CD4-positive, alpha-beta T cell treated with Interleukin-17A for 4 hours (primary cell): ENCODE measurements at regions not wholly inside any gene's neighbourhood (a gene's known extent, or its start where the extent isn't known, plus 50 kb on each side); places are given as distances from the start of the nearest gene placed in this dataset.

Experiments used
- DNase-seq: peaks from one replicate; pipeline ENCODE4 v3.0.0-alpha.2; 2020; ENCODE audit warnings: mixed read lengths

DNA sequence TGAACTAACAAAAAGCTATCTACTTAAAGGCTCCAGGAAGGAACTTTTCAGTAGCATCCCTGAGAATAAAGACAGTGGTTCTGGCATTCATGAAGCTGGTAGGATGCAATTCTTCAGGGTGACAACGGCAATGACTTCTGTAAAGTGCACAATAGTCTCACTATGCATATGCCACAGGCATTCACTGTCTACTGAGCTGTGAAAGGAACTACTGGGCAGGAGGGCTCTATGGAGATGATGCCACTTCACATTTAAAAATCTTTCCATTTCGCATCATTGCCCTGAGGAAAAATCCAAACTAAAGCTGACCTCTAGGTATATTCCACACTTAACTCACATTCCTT, 2020.6 kb upstream of the PCDH20 start:
- no peak for DNase-seq

GRCh38 chr13:63435667-63436324, 2020.1 kb upstream of the PCDH20 start:
- DNase-seq, result no peak

GRCh38 chr13:63433546-63434150, 2018.0 kb upstream of the PCDH20 start:
- DNase-seq, result no peak

GRCh38 chr13:63427170-63427569, 2011.5 kb upstream of the PCDH20 start:
- no peak for DNase-seq

- no peak for DNase-seq
Measured at GRCh38 chr13:63425131-63425530, 2009.5 kb upstream of the PCDH20 start.

- DNase-seq, result no peak
Measured at GRCh38 chr13:63421123-63421522, 2005.5 kb upstream of the PCDH20 start.

- DNase-seq, result no peak
Measured at GRCh38 chr13:63420685-63421084, 2005.0 kb upstream of the PCDH20 start.

DNA sequence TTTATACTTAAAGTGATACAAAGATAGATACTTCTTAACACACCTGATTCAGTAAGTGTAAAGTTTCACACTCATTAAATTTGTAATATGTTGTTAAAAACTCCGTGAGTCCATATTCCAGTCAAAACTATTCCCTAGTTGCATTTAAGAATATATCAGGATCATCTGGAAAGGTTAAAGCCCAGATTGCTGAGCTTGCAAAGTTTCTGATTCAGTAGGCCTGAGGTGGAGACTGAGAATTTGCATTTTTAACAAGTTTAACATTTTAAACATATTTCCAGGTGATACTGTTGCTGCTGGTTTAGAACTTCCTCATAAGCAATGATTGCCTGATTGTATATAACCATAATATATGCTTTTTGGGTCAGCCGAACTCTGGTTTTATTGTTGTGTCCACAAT, 1998.6 kb upstream of the PCDH20 start:
- no peak for DNase-seq

DNA sequence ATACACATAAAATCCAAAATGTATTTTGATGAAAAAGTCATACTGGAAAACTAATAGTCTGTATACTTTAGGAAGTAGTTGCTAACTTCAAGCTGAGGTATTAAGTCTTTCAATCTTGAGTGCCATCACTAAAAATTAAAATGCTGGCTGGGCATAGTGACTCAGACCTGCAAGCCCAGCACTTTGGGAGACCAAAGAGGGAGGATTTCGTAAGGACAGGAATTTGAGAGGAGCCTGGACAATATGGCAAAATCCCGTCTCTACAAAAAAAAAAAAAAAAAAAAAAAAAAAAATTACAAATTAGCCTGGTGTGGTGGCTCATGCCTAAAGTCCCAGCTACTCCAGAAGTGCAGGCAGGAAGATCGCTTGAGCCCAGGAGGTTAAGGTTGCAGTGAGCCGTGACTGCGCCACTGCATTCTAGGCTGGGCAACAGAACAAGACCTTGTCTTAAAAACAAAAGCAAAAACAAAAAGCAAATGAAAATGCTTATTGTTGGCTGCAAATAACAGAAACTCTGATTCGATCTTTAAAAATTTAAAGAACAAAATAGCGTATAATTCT, 1994.2 kb upstream of the PCDH20 start:
- no peak for DNase-seq

- no peak for DNase-seq
Measured at GRCh38 chr13:63408331-63409189, 1992.9 kb upstream of the PCDH20 start.

DNA sequence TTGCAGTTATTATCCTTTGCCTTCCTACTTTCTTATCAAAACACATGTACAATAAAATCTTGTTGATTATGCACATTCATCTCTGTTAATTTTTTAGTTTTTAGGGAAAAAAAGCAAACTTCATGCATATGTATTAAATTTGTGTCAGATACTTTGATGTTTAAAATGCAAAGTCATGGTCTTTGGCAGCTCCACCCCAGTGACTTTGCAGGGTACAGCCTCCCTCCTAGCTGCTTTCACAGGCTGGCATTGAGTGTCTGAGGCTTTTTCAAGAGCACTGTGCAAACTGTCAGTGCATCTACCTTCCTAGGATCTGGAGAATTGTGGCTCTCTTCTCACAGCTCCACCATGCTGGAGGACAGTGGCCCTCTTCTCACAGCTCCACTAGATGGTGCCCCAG, 1988.1 kb upstream of the PCDH20 start:
- DNase-seq, result no peak

DNA sequence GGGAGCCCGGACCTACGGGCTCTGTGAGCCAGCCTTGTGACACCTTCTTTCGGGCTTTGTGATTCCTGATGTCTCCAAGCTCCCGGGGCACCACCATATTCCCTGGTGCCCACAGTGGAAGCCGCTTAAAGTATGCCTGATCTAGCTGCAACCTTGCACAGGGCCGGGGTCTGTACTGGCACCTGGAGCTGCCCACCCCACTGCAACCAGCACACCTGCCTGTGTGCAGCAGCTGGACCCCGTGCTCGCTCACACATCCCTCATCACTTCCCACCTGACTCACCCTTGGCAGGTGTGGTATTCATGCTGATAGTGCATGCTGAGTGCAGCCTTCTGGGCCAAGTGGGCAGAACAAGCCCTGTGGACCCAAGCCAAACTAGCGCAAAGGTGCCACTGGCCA, 1981.1 kb upstream of the PCDH20 start:
- no peak for DNase-seq

DNA sequence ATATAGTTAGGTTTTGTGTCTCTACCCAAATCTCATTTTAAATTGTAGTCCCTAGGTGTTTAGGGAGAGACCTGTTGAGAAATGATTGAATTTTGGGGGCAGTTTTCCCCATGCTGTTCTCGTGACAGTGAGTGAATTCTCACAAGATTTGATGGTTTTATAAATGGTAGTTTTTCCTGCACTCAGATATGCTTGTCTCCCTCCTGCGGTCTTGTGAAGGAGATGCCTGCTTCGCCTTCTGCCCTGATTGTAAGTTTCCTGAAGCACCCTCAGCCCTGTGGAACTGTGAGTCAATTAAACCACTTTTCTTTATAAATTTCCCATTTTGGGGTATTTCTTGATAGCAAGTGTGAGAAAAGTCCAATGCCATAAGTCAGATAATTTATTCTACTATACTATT, 1977.5 kb upstream of the PCDH20 start:
- no peak for DNase-seq

DNA sequence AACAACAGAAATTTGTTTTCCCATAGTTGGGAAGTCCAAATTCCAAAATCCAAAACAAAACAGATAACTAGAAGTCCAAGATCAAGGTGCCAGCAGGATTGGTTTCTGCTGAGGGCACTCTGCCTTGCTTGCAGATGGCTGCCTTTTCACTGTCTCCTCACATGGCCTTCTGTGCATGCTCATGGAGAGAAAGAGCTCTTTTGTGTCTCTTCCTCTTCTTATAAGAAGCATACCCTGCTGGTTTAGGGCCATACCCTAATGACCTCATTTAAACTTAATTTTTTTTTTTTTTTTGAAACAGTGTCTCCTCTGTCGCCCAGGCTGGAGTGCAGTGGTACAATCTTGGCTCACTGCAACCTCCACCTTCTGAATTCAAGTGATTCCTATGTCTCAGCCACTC, 1974.1 kb upstream of the PCDH20 start:
- DNase-seq, result no peak

- no peak for DNase-seq
Measured at GRCh38 chr13:63381078-63381859, 1965.6 kb upstream of the PCDH20 start.

DNA sequence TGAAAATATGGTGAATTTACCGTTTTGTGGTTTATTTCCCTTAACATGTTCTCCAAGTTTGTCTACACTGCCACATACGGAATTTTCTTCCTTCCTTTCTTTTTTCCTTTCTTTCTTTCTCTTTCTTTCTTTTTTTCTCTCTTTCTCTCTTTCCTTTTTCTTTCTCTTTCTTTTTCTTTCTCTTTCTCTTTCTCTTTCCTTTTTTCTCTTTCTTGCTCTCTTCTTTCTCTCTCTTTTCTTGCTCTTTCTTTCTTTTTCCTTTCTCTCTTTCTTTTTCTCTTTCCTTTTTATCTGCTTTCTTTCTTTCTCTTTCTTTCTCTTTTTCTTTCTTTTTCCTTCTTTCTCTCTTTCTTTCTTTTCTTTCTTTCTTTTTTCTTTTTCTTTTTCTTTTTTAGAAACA, 1962.3 kb upstream of the PCDH20 start:
- DNase-seq, result no peak

DNA sequence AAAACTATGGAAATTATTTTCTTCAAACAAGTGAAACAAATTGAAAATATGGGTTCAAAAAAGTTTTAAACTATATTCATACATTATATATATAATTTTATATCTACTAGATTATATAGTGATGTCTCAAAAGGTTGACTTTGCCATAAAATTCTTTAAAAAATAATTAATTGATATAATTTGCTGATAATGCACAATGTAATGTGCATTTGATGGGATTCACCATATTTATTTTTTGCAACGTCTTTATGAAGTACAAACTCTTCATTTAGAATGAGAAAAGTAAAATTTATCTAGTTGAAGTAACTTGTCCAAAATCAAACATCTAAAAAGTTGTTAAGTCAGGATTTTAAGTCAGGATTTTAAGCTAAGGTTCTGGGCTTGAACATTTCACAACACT, 1954.5 kb upstream of the PCDH20 start:
- DNase-seq, result no peak

DNA sequence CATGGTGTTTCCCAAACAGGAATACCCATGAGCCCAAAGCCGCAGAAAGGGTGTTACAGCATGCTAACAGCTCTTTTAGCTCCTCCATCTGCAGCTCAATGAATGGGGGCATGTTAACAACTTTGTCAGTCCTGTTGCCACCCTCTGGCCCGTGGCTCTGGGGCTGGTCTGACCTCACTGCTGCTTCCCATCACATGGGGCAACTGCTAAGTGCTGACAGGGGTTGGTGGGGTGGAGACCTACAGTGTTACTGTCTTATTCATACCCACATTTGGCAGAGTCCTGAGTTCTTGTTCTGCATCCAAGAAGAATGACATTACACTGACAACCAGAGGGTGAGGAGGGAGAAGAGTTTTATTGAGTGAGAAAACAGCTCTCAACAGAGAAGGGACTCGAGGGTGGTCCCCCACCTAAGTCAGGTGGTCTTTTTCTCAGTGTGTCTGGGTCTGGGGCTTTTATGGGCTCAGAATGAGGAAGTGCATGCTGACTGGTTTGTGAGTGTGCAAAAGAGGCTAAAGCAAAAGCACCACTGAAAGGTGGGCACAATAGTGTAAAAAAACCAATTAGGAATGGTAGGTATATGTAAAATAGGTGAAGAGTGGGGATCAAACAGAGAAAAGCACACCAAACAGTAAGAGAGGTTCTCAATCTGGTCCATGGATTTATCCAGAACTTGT, 1952.0 kb upstream of the PCDH20 start:
- DNase-seq, result no peak

GRCh38 chr13:63364159-63364558, 1948.5 kb upstream of the PCDH20 start:
- no peak for DNase-seq

GRCh38 chr13:63351533-63351932, 1935.9 kb upstream of the PCDH20 start:
- no peak for DNase-seq

DNA sequence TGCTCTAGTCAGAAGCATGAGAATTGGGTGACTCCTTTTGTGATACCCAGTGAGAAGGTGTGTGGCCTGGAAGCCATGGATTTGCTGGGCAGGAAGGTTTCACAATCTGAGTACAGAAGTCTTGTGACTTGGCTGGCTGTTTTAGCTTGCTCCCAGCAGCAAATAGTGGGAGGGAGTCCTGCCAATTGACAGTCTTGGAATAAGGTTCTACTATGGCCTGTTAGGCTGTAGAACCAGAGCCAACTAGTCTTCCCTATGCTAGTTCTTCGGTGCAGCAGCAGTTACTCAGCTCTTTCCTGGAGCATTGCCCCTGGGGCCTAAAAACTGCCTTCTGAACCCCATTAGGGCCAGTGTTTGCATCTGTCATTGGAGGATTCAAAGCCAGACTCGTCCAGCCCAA, 1935.4 kb upstream of the PCDH20 start:
- no peak for DNase-seq

DNA sequence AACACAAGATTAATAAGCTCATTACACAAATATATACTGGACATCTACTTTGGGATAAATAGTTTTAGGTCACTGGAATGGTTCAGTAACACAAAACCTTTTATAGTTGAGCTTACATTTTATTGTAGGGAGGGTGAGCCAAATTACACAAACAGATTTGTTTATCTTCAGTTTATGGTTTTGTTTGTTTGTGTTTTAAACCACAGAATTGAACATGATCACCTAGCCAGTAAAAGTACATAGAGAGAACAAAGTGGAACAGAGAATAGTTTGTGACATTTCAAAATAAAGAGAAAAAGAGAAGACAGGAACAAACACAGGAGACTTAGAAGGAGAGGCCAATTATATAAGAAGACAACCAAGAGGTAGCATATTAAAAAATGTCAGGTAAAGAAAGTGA, 1930.2 kb upstream of the PCDH20 start:
- DNase-seq, result no peak

DNA sequence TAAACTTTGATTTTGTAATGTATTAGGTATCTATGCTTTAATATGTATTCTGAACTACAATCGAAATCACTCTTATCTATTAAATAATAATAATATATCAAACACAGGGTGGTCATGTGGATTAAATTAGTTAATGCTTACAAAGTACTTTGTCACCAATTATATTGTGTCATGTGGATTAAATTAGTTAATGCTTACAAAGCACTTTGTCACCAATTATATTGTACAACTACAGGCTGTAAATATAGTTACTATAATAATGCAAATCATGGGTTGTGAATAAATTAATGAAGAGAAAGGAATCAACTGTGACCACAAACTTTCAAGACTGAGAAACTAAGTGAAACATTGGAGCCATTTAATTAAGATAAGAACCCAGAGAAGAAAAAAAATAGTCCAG, 1929.1 kb upstream of the PCDH20 start:
- no peak for DNase-seq
